Hepatocyte (in vitro differentiated cells): ENCODE measurements at regions not wholly inside any gene's neighbourhood (a gene's known extent, or its start where the extent isn't known, plus 50 kb on each side); places are given as distances from the start of the nearest gene placed in this dataset.
"Not testable (repeated sequence)": the region's sequence is repeated elsewhere in the genome, so short reads cannot be mapped to it uniquely, and the experiment has no call there.

Experiments used
- DNase-seq: peaks from one replicate; pipeline ENCODE4 v3.0.0-alpha.2; 2016; ENCODE audit warnings: low spot score
- H2AFZ ChIP-seq: fragments of 200-600 bp; sonication (generic); 2 replicates; pipeline ENCODE4 v1.6.0; 2016; ENCODE audit warnings: antibody characterized with exemption, mild to moderate bottlenecking
- H3K27ac ChIP-seq: fragments of 200-600 bp; sonication (generic); 2 replicates; pipeline ENCODE4 v1.5.1; 2016; ENCODE audit warnings: mild to moderate bottlenecking
- H3K27me3 ChIP-seq: fragments of 200-600 bp; sonication (generic); 2 replicates; pipeline ENCODE4 v1.6.1; 2016
- H3K36me3 ChIP-seq: fragments of 200-600 bp; sonication (generic); replicated peaks from 2 replicates; pipeline ENCODE4 v1.5.1; 2016; ENCODE audit warnings: low read depth; ENCODE audit not compliant: insufficient read depth
- H3K4me1 ChIP-seq: fragments of 200-600 bp; sonication (generic); 2 replicates; pipeline ENCODE4 v1.5.1; 2016; ENCODE audit warnings: mild to moderate bottlenecking, moderate library complexity; ENCODE audit not compliant: insufficient read depth
- H3K4me2 ChIP-seq: fragments of 200-600 bp; sonication (generic); 2 replicates; pipeline ENCODE4 v1.6.0; 2016
- H3K4me3 ChIP-seq: fragments of 200-600 bp; sonication (generic); 2 replicates; pipeline ENCODE4 v1.5.1; 2016; ENCODE audit warnings: mild to moderate bottlenecking
- H3K79me2 ChIP-seq: fragments of 200-600 bp; sonication (generic); 2 replicates; pipeline ENCODE4 v1.6.0; 2017; ENCODE audit warnings: mild to moderate bottlenecking
- H3K9me2 ChIP-seq: fragments of 200-600 bp; sonication (generic); replicated peaks from 2 replicates; pipeline ENCODE4 v1.6.0; 2017; ENCODE audit warnings: mild to moderate bottlenecking; ENCODE audit not compliant: insufficient read depth
- H3K9me3 ChIP-seq: fragments of 200-600 bp; sonication (generic); 2 replicates; pipeline ENCODE4 v1.5.1; 2016; ENCODE audit warnings: low read depth, mild to moderate bottlenecking
- H4K20me1 ChIP-seq: fragments of 200-600 bp; sonication (generic); 2 replicates; pipeline ENCODE4 v1.6.0; 2016; ENCODE audit warnings: mild to moderate bottlenecking; ENCODE audit not compliant: insufficient read depth, poor library complexity, severe bottlenecking
- EZH2 ChIP-seq: fragments of 200-600 bp; sonication (generic); IDR thresholded peaks from 2 replicates; pipeline ENCODE4 v1.6.1; 2016; ENCODE audit warnings: antibody characterized with exemption, mild to moderate bottlenecking, borderline replicate concordance
- EZH2phosphoT487 ChIP-seq: fragments of 200-600 bp; sonication (generic); IDR thresholded peaks from one replicate; pipeline ENCODE4 v1.6.1; 2018; ENCODE audit warnings: antibody characterized with exemption, mild to moderate bottlenecking, low read depth, moderate library complexity; ENCODE audit not compliant: unreplicated experiment, severe bottlenecking
- WGBS: methylation state at CpG from one replicate; pipeline ENCODE4 v1.1.6; 2016; ENCODE audit warnings: low lambda C conversion rate; ENCODE audit errors: missing lambda C conversion rate; 5-methylcytosine and 5-hydroxymethylcytosine counted together
- TF ChIP-seq, protein P1 (sequence below): fragments of 200-600 bp; sonication (generic); IDR thresholded peaks from 2 replicates; pipeline ENCODE4 v1.5.1; 2016; ENCODE audit warnings: antibody characterized with exemption, mild to moderate bottlenecking; ENCODE audit not compliant: poor library complexity

DNA sequence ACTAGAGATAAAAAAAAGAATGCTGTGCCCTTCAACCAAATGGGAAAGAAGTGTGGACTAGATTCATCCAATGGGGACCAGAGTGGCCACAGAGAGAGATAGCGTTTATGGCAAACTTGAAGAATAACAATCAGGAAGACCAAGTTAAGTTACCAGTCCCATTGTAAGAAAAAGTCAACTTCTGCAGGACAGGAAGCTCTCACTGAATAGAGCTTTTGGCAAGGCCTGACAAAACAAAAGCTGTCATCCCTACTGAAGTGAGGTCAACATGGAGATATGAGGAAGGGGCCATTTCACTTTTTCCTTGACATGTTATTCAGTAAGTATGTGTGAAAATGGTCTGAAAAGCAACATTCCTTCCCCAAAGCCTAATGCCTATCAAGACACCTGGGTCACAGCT, 111.8 kb upstream of the KLHL13 start:
- DNase-seq, result no peak
- Histone ChIP-seq H3K4me1 (no peaks in the 10 kb centered on the region), H3K9me2 (no peaks in the 10 kb centered on the region), H3K36me3 (no peaks in the 10 kb centered on the region), H3K27ac (no peak overlapping the region), H2AFZ (no peak overlapping the region), H3K27me3 (no peaks in the 10 kb centered on the region), H3K4me3 (no peak overlapping the region), H3K4me2 (no peak overlapping the region), H3K79me2 (no peaks in the 10 kb centered on the region), H4K20me1 (no peaks in the 10 kb centered on the region), H3K9me3 (no peaks in the 10 kb centered on the region)
- 90% methylated on average over 1 of the region's 1 CpG for WGBS
- no peak for TF ChIP-seq EZH2phosphoT487
- TF ChIP-seq, protein P1, sequence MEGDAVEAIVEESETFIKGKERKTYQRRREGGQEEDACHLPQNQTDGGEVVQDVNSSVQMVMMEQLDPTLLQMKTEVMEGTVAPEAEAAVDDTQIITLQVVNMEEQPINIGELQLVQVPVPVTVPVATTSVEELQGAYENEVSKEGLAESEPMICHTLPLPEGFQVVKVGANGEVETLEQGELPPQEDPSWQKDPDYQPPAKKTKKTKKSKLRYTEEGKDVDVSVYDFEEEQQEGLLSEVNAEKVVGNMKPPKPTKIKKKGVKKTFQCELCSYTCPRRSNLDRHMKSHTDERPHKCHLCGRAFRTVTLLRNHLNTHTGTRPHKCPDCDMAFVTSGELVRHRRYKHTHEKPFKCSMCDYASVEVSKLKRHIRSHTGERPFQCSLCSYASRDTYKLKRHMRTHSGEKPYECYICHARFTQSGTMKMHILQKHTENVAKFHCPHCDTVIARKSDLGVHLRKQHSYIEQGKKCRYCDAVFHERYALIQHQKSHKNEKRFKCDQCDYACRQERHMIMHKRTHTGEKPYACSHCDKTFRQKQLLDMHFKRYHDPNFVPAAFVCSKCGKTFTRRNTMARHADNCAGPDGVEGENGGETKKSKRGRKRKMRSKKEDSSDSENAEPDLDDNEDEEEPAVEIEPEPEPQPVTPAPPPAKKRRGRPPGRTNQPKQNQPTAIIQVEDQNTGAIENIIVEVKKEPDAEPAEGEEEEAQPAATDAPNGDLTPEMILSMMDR, result no peak
- TF ChIP-seq EZH2, result no peak

DNA sequence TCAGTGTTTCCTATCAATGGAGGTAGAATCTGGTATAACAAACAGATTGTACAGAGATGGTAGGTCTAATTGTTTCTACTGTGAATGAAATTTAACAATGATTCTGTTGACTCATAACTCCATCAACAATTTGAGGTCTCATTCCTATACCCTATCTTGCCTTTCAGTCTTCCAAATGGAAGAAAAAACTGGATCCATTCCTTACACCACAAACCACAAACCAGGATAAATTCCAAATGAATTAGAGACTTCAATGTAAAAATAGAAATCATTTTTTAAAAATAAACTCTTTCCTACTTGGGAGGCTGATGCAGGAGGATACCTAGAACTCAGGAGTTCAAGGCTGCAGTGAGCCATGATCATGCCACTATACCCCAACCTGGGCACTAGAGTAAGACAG, 114.4 kb upstream of the WDR44 start:
- H3K4me1 ChIP-seq, result no peaks in the 10 kb centered on the region
- H3K79me2 ChIP-seq, result no peaks in the 10 kb centered on the region
- no peak overlapping the region for H3K4me2 ChIP-seq
- no peaks in the 10 kb centered on the region for H3K27me3 ChIP-seq
- no peak for TF ChIP-seq EZH2phosphoT487
- no peak overlapping the region for H3K27ac ChIP-seq
- no peaks in the 10 kb centered on the region for H3K9me3 ChIP-seq
- H4K20me1 ChIP-seq, result no peaks in the 10 kb centered on the region
- H2AFZ ChIP-seq, result no peak overlapping the region
- no peaks in the 10 kb centered on the region for H3K9me2 ChIP-seq
- H3K36me3 ChIP-seq, result no peaks in the 10 kb centered on the region
- no peak for DNase-seq
- H3K4me3 ChIP-seq, result no peak overlapping the region

DNA sequence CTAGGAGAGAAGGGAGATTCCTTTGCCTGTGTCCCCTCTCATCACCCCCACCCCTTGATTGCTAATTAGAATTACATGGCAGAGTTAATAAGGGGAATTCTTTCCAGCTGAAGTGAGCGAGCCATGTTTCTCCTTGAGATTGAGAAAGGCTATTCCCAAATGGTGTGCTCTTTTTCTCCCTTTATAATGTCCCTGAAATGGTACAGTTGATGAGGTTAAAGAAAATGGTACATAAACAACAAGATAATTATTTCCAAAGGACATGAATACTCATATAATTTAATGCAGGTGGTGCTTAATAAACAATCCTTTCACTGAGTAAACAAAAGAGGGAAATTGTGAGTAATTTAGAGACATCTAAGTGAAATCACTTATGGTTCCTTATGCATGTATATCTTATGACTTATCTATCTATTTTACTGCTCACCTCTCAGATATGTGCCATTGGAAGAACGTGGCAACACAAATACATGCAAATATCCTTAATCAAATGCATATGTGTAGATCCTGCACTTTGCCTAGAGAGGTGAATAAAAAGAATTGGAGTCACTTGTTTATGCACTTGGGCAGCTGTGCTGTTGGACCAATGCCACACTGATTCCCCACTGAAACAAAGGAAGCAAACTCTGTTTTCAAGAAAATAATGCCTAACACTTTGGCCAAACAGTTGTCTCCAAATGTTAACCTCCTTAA, 106.6 kb upstream of the WDR44 start:
- Histone ChIP-seq H3K36me3 (no peaks in the 10 kb centered on the region), H3K9me2 (no peaks in the 10 kb centered on the region), H3K27ac (peak overlapping the region; percentile 67), H3K4me3 (no peak overlapping the region), H3K27me3 (no peaks in the 10 kb centered on the region), H3K4me1 (no peaks in the 10 kb centered on the region), H4K20me1 (no peaks in the 10 kb centered on the region), H3K9me3 (no peaks in the 10 kb centered on the region), H3K79me2 (no peaks in the 10 kb centered on the region), H3K4me2 (no peak overlapping the region), H2AFZ (no peak overlapping the region)
- no peak for DNase-seq
- 39% methylated on average over 2 of the region's 2 CpGs for WGBS
- no peak for TF ChIP-seq EZH2
- no peak for TF ChIP-seq EZH2phosphoT487
- TF ChIP-seq, protein P1, result no peak

DNA sequence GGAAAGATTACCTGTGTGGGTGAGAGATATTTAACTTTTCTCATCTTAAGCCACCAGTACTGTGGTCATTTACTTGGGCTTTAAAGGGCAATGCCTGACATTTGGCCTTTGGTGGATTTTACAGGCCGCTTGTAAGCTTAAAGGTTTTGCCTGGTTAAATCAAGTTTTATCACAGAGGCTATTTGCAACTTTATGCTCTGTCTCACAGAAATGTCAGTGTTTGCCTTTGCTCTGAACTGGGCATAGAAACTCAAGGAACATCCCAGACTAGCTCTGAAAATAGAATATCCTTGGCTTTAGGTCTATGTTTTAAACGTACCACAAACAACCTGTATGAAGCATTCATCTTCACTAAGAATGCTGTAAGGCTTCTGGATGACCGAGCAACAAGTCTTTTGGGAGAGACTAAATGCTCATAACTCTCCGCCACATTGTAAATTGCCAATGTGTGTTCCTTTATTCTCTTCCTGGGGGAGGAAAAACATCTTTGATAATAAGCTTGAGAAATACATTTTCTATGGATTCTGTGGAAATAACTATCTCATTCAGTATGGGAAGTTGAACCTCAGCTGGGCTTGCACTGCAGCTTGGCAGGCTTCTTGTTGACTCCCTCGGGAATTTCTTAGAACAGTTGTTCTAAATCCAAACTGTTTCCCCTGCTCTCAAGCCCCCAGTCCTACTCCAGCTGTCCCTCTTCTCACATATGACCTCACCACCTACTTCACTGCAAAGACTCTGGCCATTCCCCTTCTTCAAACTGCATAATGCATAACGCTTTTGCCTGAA, 105.8 kb upstream of the WDR44 start:
- H3K4me1 ChIP-seq, result no peaks in the 10 kb centered on the region
- no peak for DNase-seq
- H3K4me2 ChIP-seq, result no peak overlapping the region
- peak overlapping the region; percentile 67 for H3K27ac ChIP-seq
- no peak overlapping the region for H2AFZ ChIP-seq
- H3K9me2 ChIP-seq, result no peaks in the 10 kb centered on the region
- WGBS, result 57% methylated on average over 6 of the region's 6 CpGs
- H3K36me3 ChIP-seq, result no peaks in the 10 kb centered on the region
- no peaks in the 10 kb centered on the region for H3K79me2 ChIP-seq
- no peaks in the 10 kb centered on the region for H3K27me3 ChIP-seq
- no peaks in the 10 kb centered on the region for H4K20me1 ChIP-seq
- no peak for TF ChIP-seq EZH2
- TF ChIP-seq, protein P1, result no peak
- TF ChIP-seq EZH2phosphoT487, result no peak
- H3K9me3 ChIP-seq, result no peaks in the 10 kb centered on the region
- no peak overlapping the region for H3K4me3 ChIP-seq

DNA sequence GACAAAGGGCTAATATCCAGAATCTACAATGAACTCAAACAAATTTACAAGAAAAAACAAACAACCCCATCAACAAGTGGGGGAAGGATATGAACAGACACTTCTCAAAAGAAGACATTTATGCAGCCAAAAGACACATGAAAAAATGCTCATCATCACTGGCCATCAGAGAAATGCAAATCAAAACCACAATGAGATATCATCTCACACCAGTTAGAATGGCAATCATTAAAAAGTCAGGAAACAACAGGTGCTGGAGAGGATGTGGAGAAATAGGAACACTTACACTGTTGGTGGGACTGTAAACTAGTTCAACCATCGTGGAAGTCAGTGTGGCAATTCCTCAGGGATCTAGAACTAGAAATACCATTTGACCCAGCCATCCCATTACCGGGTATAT, 98.9 kb upstream of the WDR44 start:
- not testable (repeated sequence) for H3K27me3 ChIP-seq, H4K20me1 ChIP-seq, H3K79me2 ChIP-seq, H3K36me3 ChIP-seq, H3K9me3 ChIP-seq, H3K4me2 ChIP-seq, H3K4me3 ChIP-seq, H3K4me1 ChIP-seq, H3K27ac ChIP-seq, H3K9me2 ChIP-seq, DNase-seq, H2AFZ ChIP-seq
- 40% methylated on average over 2 of the region's 2 CpGs for WGBS
